SK-N-MC (cell line): ENCODE measurements at regions not wholly inside any gene's neighbourhood (a gene's known extent, or its start where the extent isn't known, plus 50 kb on each side); places are given as distances from the start of the nearest gene placed in this dataset.

Experiments used
- DNase-seq: peaks from one replicate; pipeline ENCODE4 v3.0.0-alpha.2; 2011; ENCODE audit warnings: low read depth, low spot score
- H3K27ac ChIP-seq: fragments of 200-600 bp; sonication (generic); 2 replicates; pipeline ENCODE4 v1.5.1; 2016; ENCODE audit warnings: mixed run types
- H3K36me3 ChIP-seq: fragments of 200-600 bp; sonication (generic); 2 replicates; pipeline ENCODE4 v1.6.1; 2017; ENCODE audit warnings: antibody characterized with exemption, low read length, mixed read lengths; ENCODE audit not compliant: insufficient read depth
- H3K4me3 ChIP-seq: fragments of 200-600 bp; sonication (generic); 2 replicates; pipeline ENCODE4 v1.5.1; 2016
- H3K9ac ChIP-seq: fragments of 200-600 bp; sonication (generic); 2 replicates; pipeline ENCODE4 v1.8.0; 2017; ENCODE audit warnings: mixed run types, mixed read lengths; ENCODE audit not compliant: insufficient read length
- H3K9me3 ChIP-seq: fragments of 200-600 bp; sonication (generic); 2 replicates; pipeline ENCODE4 v1.6.1; 2017; ENCODE audit warnings: low read depth, mild to moderate bottlenecking, antibody characterized with exemption, low read length, moderate library complexity, mixed read lengths
- EZH2 ChIP-seq: fragments of 200-600 bp; sonication (generic); IDR thresholded peaks from one replicate; pipeline ENCODE4 v1.6.1; 2017; ENCODE audit warnings: antibody characterized with exemption
- FOXP2 ChIP-seq: optimal IDR thresholded peaks from 2 replicates; pipeline ENCODE3; 2011; ENCODE audit warnings: mild to moderate bottlenecking, moderate library complexity; ENCODE audit not compliant: insufficient read depth; ENCODE audit errors: extremely low read length, control extremely low read depth
- POLR2AphosphoS5 ChIP-seq: IDR thresholded peaks from 2 replicates; pipeline ENCODE4 v1.6.1; 2012; ENCODE audit warnings: mild to moderate bottlenecking, low read depth, low read length, borderline replicate concordance

DNA sequence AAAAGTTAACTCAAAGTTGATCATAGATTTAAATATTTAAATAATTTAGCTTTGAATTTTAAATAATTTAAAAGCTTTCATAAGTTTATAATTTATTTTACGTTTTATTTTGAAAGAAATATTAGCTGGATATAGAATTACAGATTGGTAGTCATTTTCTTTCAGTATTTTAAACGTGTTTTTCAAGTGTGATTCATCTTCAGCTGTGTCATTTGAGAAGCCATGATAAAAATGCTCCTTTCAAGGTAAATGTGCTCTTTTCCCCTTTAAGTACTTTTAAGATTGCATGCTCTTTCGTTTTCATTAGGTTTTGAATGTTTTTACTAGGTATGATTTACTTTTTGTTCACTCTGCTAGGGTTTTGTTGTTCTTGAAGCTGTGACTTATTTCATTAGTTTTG, 116.8 kb upstream of the FIGN start:
- Histone ChIP-seq H3K4me3 (no peak overlapping the region), H3K9me3 (no peaks in the 10 kb centered on the region), H3K36me3 (no peaks in the 10 kb centered on the region), H3K27ac (no peak overlapping the region), H3K9ac (no peak overlapping the region)
- TF ChIP-seq EZH2 = no peak
- no peak for TF ChIP-seq POLR2AphosphoS5
- no peak for TF ChIP-seq FOXP2
- no peak for DNase-seq

DNA sequence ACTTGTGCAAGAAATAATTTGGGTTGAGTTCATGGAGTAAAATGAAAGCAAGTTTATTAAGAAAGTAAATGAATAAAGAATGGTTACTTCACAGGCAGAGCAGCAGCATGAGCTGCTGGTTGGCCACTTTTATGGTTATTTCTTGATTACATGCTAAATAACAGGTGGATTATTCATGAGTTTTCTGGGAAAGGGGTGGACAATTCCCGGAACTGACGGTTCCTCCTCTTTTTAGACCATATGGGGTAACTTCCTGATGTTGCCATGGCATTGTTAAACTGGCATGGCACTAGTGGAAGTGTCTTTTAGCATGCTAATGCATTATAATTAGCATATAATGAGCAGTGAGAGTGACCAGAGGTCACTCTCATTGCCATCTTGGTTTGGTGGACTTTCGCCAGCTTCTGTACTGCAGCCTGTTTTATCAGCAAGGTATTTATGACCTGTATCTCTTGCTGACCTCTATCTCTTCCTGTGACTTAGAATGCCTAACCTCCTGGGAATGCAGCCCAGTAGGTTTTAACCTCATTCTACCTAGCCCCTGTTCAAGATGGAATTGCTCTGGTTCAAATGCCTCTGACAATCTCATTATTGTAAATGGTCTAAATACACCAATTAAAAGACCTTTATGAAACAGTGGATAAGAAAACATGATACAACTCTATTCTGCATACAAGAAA, 114.1 kb upstream of the FIGN start:
- no peak for TF ChIP-seq EZH2
- no peak for TF ChIP-seq POLR2AphosphoS5
- no peak for TF ChIP-seq FOXP2
- Histone ChIP-seq H3K9ac (no peak overlapping the region), H3K9me3 (no peaks in the 10 kb centered on the region), H3K4me3 (no peak overlapping the region), H3K36me3 (no peaks in the 10 kb centered on the region), H3K27ac (no peak overlapping the region)
- no peak for DNase-seq

DNA sequence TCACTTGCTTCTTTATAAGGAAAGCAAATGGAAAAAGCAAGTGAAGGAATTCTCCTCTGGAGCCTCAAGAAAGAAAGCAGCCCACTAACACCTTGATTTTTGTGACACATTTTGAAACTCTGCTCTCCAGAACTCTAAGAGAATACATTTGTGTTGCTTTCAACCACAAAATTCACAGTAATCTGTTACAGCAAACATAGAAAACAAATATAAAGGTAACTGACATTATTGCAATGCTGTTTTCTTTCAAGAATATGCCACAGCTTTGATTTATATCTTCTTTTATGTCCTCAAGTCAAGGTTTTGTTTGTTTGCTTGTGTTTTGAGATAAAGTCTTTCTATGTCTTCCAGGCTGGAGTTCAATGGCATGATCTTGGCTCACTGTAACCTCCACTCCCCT, 103.1 kb upstream of the FIGN start:
- Histone ChIP-seq H3K36me3 (no peaks in the 10 kb centered on the region), H3K9me3 (no peaks in the 10 kb centered on the region), H3K27ac (no peak overlapping the region), H3K4me3 (no peak overlapping the region), H3K9ac (no peak overlapping the region)
- TF ChIP-seq EZH2 = no peak
- no peak for TF ChIP-seq POLR2AphosphoS5
- TF ChIP-seq FOXP2 = no peak
- no peak for DNase-seq

DNA sequence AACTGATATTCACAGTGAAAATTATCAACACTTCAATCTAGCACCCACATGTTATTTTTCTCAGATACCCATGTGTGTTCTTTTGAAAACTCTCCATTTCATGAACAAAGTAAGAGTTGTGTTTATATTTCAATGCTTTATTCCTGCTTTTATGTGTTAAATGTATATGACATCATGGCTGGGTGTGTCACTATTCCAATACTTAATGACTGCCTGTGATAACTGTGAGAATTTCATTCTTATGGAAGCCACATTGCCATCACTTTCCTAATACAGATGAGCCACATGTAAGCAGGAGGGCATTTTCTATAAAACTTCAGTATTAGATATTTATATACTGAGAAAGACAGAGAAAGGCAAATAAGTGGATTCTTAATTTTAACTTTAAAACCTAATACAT, 100.4 kb upstream of the FIGN start:
- Histone ChIP-seq H3K27ac (no peak overlapping the region), H3K36me3 (no peaks in the 10 kb centered on the region), H3K9me3 (no peaks in the 10 kb centered on the region), H3K9ac (no peak overlapping the region), H3K4me3 (no peak overlapping the region)
- no peak for DNase-seq
- no peak for TF ChIP-seq POLR2AphosphoS5
- TF ChIP-seq EZH2 = no peak
- TF ChIP-seq FOXP2 = no peak

DNA sequence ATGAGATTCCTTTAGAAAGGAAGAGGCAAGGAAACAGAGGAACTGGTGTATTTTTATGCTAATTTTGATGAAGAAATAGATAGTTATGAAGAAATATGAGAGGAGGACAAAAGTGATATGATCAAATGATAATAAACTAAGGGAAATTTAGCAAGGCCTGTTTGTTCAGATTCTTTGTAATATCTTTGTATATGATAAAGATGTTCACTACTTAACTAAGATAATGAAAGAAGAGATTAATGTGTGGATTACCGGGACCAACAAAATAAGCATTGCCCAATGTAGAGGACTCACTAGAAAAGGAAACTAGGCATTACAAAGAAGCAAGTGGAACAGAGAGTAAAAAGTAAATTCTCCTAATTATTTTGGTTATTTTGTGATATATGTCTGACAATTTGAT, 99.0 kb upstream of the FIGN start:
- no peaks in the 10 kb centered on the region for H3K36me3 ChIP-seq
- no peak overlapping the region for H3K4me3 ChIP-seq
- no peaks in the 10 kb centered on the region for H3K9me3 ChIP-seq
- TF ChIP-seq POLR2AphosphoS5 (no peak), EZH2 (no peak), FOXP2 (no peak)
- H3K27ac ChIP-seq = no peak overlapping the region
- no peak overlapping the region for H3K9ac ChIP-seq
- DNase-seq = no peak

DNA sequence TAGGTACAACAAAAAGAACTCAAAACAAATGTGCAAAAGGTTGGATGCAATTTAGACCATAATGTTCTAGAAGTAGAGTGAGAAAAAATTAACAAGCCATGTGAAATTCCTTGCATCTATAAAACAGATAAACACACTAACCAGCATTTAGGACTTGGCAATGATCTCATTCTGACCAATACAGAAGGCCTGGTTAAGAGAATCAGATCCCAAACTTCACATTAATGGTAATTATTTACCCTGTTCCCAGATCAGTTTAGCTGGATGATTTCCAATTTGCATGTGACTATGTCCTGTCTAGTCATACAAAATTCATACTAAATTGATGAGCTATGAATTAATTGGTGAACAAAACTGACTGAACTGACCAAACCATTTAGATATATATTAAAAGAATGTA, 98.4 kb upstream of the FIGN start:
- Histone ChIP-seq H3K36me3 (no peaks in the 10 kb centered on the region), H3K4me3 (no peak overlapping the region), H3K9me3 (no peaks in the 10 kb centered on the region), H3K9ac (no peak overlapping the region), H3K27ac (no peak overlapping the region)
- TF ChIP-seq EZH2 = no peak
- TF ChIP-seq FOXP2 = no peak
- TF ChIP-seq POLR2AphosphoS5 = no peak
- DNase-seq = no peak

DNA sequence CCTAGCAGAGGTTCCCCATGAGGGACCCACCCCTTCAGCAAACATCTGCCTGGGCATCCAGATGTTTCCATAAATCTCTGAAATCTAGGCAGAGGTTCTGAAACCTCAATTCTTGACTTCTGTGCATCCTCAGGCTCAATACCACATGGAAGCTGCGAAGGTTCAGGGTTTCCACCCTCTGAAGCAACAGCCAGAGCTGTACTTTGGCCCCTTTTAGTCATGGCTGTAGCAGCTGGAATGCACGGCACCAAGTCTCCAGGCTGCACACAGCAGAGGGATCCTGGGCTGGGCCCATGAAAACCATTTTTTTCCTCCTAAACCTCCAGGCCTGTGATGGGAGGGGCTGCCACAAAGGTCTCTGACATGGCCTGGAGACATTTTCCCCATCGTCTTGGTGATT, 93.0 kb upstream of the FIGN start:
- TF ChIP-seq POLR2AphosphoS5 (no peak), EZH2 (no peak), FOXP2 (no peak)
- H3K9me3 ChIP-seq = no peaks in the 10 kb centered on the region
- no peaks in the 10 kb centered on the region for H3K36me3 ChIP-seq
- no peak for DNase-seq
- H3K27ac ChIP-seq = no peak overlapping the region
- no peak overlapping the region for H3K4me3 ChIP-seq
- no peak overlapping the region for H3K9ac ChIP-seq

DNA sequence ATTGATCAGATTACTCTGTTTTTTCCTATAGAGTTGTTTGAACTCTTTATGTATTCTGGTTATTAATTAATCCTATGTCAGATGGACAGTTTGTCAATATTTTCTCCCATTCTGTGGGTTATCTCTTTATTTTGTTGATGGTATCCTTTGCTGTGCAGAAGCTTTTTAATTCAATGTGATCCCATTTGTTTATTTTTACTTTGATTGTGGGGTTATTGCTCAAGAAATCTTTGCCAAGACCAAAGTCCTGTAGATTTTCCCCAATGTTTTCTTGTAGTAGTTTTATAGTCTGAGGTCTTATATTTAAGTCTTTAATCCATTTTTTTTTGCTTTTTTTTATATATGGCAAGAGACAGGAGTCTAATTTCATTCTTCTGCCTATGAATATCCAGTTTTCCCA, 86.2 kb upstream of the FIGN start:
- H3K4me3 ChIP-seq = no peak overlapping the region
- no peaks in the 10 kb centered on the region for H3K9me3 ChIP-seq
- no peak for DNase-seq
- TF ChIP-seq EZH2 = no peak
- TF ChIP-seq FOXP2 = no peak
- TF ChIP-seq POLR2AphosphoS5 = no peak
- H3K9ac ChIP-seq = no peak overlapping the region
- H3K36me3 ChIP-seq = no peaks in the 10 kb centered on the region
- no peak overlapping the region for H3K27ac ChIP-seq

DNA sequence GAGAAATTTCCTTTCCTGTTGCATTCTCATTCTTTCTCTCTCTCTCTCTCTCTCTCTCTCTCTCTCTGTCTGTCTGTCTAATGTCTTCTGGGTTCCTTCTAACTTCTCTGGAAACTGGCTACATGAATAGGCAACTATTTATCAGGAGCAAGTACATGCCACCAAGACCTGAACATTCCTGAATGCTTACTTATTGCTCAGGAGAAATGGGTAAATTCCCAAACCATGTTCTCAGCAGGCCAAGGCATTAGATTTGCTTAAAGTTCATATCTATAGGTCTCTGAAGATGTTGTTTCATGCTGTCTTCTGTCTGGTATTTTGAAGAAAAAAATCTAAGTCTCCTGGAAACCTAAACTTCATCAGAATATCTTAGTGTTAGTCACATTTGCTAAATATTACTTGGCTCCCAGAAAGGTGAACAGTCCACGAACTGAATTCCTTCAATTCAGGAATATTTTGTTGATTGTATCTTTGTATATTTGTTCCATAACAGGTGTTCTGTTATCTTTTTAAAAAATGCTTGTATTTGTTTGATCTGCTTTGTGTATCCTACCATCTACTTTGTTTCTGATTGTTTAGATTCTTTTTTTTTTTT, 77.2 kb upstream of the FIGN start:
- Histone ChIP-seq H3K36me3 (no peaks in the 10 kb centered on the region), H3K4me3 (no peak overlapping the region), H3K27ac (no peak overlapping the region), H3K9ac (no peak overlapping the region), H3K9me3 (no peaks in the 10 kb centered on the region)
- no peak for TF ChIP-seq EZH2
- no peak for TF ChIP-seq FOXP2
- TF ChIP-seq POLR2AphosphoS5 = no peak
- no peak for DNase-seq
